Panc1 (cell line): ENCODE measurements at regions not wholly inside any gene's neighbourhood (a gene's known extent, or its start where the extent isn't known, plus 50 kb on each side); places are given as distances from the start of the nearest gene placed in this dataset.

Experiments
- ATAC-seq: fragments of 200-7000 bp; cut with Tn5 transposase; 2 replicates; pipeline ENCODE4 v1.9.1; 2020; ENCODE audit warnings: mild to moderate bottlenecking, moderate library complexity
- BruUV-seq: library from RNA; stranded (reverse); fragments of 400-500 nt; replicated peaks from 2 replicates; lab custom pipeline; 2021; lab: Mats Ljungman, UMichigan
- CTCF ChIA-PET: fragments of 300-600 bp; sonication (Branson Sonifier 250); formaldehyde crosslinking; loops from one replicate; lab custom pipeline; 2022; ENCODE audit warnings: antibody characterized with exemption; lab: Charles Lee
- POLR2A ChIA-PET: fragments of 300-600 bp; sonication (Branson Sonifier 250); formaldehyde crosslinking; loops from one replicate; lab custom pipeline; 2022; ENCODE audit warnings: antibody characterized with exemption; lab: Charles Lee
- DNase-seq: peaks from one replicate; pipeline ENCODE4 v3.0.0-alpha.2; 2010; ENCODE audit warnings: low read depth, low spot score
- H3K27ac ChIP-seq: 2 replicates; pipeline ENCODE4 v1.5.1; 2011; ENCODE audit warnings: mild to moderate bottlenecking, low read length, inconsistent platforms
- H3K27me3 ChIP-seq: fragments of 200-500 bp; sonication (Bioruptor generic); 2 replicates; pipeline ENCODE4 v1.6.0; 2014; ENCODE audit warnings: low read length, inconsistent platforms; ENCODE audit not compliant: control insufficient read depth, insufficient read depth
- H3K36me3 ChIP-seq: fragments of 200-500 bp; sonication (Bioruptor generic); 2 replicates; pipeline ENCODE4 v1.5.1; 2014; ENCODE audit warnings: inconsistent platforms, mild to moderate bottlenecking, low read length, moderate library complexity; ENCODE audit not compliant: control insufficient read depth, insufficient read depth
- H3K4me1 ChIP-seq: 2 replicates; pipeline ENCODE4 v1.5.1; 2011; ENCODE audit warnings: inconsistent platforms, mild to moderate bottlenecking, low read length, moderate library complexity; ENCODE audit not compliant: control insufficient read depth, insufficient read depth
- H3K4me3 ChIP-seq, 2 experiments: 2 replicates each; pipeline ENCODE4 v1.5.1; 2011 to 2012; ENCODE audit warnings: low read depth in 2 of 2, low read length in 2 of 2, mild to moderate bottlenecking in 2 of 2, inconsistent platforms in 1 of 2, moderate library complexity in 1 of 2
- H3K9me3 ChIP-seq: fragments of 200-500 bp; sonication (Bioruptor generic); 2 replicates; pipeline ENCODE4 v1.5.1; 2014; ENCODE audit warnings: low read depth, mild to moderate bottlenecking, inconsistent platforms, low read length, moderate library complexity; ENCODE audit not compliant: control insufficient read depth, insufficient read depth
- POLR2AphosphoS5 ChIP-seq: IDR thresholded peaks from 2 replicates; pipeline ENCODE4 v1.6.1; 2012; ENCODE audit warnings: mild to moderate bottlenecking, low read depth, low read length, moderate library complexity
- SIN3A ChIP-seq: IDR thresholded peaks from 2 replicates; pipeline ENCODE4 v1.6.1; 2012; ENCODE audit warnings: low read depth, mild to moderate bottlenecking, low read length, moderate library complexity, borderline replicate concordance; ENCODE audit not compliant: insufficient read depth
- TCF7L2 ChIP-seq: IDR thresholded peaks from 2 replicates; pipeline ENCODE4 v1.6.1; 2011; ENCODE audit warnings: mild to moderate bottlenecking, low read depth, low read length, inconsistent platforms
- in situ Hi-C: cut with HindIII; loops from 2 replicates; pipeline ENCODE4 v1.10.0; 2016; ENCODE audit warnings: low sequenced_read_pairs, low pct_unique_long_range_greater_than_20kb
- intact Hi-C: fragments of 100-400 bp; cut with micrococcal nuclease; formaldehyde crosslinking; loops from one replicate; pipeline ENCODE4 v1.10.0; 2022; ENCODE audit not compliant: unreplicated experiment
- TF ChIP-seq, protein P1 (sequence below), 2 experiments: IDR thresholded peaks; 2 replicates each; pipeline ENCODE4 v1.6.1; 2011 to 2012; ENCODE audit warnings: low read depth in 2 of 2, control low read depth in 1 of 2, low read length in 1 of 2, mild to moderate bottlenecking in 1 of 2, moderate library complexity in 1 of 2; ENCODE audit not compliant: insufficient read depth in 1 of 2
- TF ChIP-seq, protein P2 (sequence below): fragments of 450-650 bp; IDR thresholded peaks from 2 replicates; pipeline ENCODE4 v1.5.1; 2017; ENCODE audit warnings: mild to moderate bottlenecking

DNA sequence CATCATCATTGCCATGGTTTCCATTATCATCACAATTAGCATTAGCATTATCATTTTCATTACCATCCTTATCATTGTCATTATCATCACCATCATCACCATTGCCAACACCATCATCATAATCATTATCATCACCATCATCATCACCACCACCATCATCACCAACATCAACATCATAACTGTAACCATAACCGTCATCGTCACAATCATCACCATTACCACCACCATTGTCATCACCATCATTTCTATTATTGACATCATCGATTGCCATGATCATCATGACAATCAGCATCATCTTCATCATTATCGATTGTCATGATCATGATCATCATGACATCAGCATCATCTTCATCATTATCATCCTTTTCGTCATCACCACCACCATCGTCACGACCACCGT lies 88.9 kb upstream of the MSX1 start:
- Histone ChIP-seq H3K27ac (no peak overlapping the region), H3K4me1 (no peaks in the 10 kb centered on the region), H3K4me3 (no peak overlapping the region), H3K36me3 (no peaks in the 10 kb centered on the region), H3K27me3 (no peaks in the 10 kb centered on the region), H3K9me3 (no peaks in the 10 kb centered on the region)
- ChIA-PET POLR2A (interaction anchor here (0.5 kb wide), 1 partner anchor 273 kb away, joined by 3 read pairs; no protein-coding TSS in a partner anchor), CTCF (no interaction called here)
- no peak for DNase-seq
- no peak for ATAC-seq
- no TSS peak for BruUV-seq
- TF ChIP-seq, protein P1, sequence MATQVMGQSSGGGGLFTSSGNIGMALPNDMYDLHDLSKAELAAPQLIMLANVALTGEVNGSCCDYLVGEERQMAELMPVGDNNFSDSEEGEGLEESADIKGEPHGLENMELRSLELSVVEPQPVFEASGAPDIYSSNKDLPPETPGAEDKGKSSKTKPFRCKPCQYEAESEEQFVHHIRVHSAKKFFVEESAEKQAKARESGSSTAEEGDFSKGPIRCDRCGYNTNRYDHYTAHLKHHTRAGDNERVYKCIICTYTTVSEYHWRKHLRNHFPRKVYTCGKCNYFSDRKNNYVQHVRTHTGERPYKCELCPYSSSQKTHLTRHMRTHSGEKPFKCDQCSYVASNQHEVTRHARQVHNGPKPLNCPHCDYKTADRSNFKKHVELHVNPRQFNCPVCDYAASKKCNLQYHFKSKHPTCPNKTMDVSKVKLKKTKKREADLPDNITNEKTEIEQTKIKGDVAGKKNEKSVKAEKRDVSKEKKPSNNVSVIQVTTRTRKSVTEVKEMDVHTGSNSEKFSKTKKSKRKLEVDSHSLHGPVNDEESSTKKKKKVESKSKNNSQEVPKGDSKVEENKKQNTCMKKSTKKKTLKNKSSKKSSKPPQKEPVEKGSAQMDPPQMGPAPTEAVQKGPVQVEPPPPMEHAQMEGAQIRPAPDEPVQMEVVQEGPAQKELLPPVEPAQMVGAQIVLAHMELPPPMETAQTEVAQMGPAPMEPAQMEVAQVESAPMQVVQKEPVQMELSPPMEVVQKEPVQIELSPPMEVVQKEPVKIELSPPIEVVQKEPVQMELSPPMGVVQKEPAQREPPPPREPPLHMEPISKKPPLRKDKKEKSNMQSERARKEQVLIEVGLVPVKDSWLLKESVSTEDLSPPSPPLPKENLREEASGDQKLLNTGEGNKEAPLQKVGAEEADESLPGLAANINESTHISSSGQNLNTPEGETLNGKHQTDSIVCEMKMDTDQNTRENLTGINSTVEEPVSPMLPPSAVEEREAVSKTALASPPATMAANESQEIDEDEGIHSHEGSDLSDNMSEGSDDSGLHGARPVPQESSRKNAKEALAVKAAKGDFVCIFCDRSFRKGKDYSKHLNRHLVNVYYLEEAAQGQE (IDR thresholded peaks at IDR 0.05; ENCODE audit: insufficient read depth in 1 of 2, low read depth in 2 of 2, low read length in 1 of 2) = no peak
- TF ChIP-seq, protein P2, sequence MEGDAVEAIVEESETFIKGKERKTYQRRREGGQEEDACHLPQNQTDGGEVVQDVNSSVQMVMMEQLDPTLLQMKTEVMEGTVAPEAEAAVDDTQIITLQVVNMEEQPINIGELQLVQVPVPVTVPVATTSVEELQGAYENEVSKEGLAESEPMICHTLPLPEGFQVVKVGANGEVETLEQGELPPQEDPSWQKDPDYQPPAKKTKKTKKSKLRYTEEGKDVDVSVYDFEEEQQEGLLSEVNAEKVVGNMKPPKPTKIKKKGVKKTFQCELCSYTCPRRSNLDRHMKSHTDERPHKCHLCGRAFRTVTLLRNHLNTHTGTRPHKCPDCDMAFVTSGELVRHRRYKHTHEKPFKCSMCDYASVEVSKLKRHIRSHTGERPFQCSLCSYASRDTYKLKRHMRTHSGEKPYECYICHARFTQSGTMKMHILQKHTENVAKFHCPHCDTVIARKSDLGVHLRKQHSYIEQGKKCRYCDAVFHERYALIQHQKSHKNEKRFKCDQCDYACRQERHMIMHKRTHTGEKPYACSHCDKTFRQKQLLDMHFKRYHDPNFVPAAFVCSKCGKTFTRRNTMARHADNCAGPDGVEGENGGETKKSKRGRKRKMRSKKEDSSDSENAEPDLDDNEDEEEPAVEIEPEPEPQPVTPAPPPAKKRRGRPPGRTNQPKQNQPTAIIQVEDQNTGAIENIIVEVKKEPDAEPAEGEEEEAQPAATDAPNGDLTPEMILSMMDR = no peak
- TF ChIP-seq TCF7L2 = no peak
- TF ChIP-seq POLR2AphosphoS5 = no peak
- TF ChIP-seq SIN3A = no peak
- intact Hi-C loops = no loop called here
- in situ Hi-C loops = no loop called here

DNA sequence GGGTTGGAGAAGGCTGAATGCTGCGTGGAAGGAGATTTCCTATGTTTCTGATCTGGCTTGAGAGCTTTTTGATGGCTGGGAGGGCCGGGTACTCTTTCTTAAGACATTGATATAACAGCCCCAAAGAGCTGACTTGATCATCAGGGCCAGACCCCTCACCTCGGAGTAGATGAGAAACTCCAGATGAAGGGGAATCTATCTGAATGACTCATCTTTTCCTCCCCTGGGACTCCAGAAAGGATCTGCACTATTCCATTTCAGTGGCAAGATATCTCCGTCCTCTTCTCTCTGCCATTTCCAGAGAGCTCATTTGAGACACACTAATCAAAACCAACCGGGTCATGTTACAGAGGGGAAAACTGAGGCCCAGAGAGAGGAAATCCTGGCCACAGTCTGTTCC lies 92.9 kb upstream of the MSX1 start:
- no peak overlapping the region for H3K27ac ChIP-seq
- H3K4me3 ChIP-seq = no peak overlapping the region
- no peak for DNase-seq
- H3K9me3 ChIP-seq = no peaks in the 10 kb centered on the region
- ATAC-seq = no peak
- TF ChIP-seq, protein P1 (IDR thresholded peaks at IDR 0.05; ENCODE audit: insufficient read depth in 1 of 2, low read depth in 2 of 2, low read length in 1 of 2) = no peak
- TF ChIP-seq TCF7L2 (no peak), POLR2AphosphoS5 (no peak)
- intact Hi-C loops = no loop called here
- no TSS peak for BruUV-seq
- ChIA-PET CTCF (no interaction called here), POLR2A (no interaction called here)
- in situ Hi-C loops = no loop called here
- no peaks in the 10 kb centered on the region for H3K27me3 ChIP-seq
- H3K36me3 ChIP-seq = no peaks in the 10 kb centered on the region
- H3K4me1 ChIP-seq = no peaks in the 10 kb centered on the region
